WTC11 (cell line): ENCODE measurements at regions not wholly inside any gene's neighbourhood (a gene's known extent, or its start where the extent isn't known, plus 50 kb on each side); places are given as distances from the start of the nearest gene placed in this dataset.

Experiments
- ATAC-seq: fragments of 200-7000 bp; cut with Tn5 transposase; 2 replicates; pipeline ENCODE4 v1.10.0; 2021; ENCODE audit warnings: mild to moderate bottlenecking, moderate library complexity
- CTCF ChIA-PET: fragments of 300-600 bp; sonication (Branson Sonifier 250); formaldehyde crosslinking; loops from one replicate; lab custom pipeline; 2021; ENCODE audit warnings: antibody characterized with exemption; lab: Charles Lee
- POLR2A ChIA-PET: fragments of 350-600 bp; sonication (Branson Sonifier 250); formaldehyde crosslinking; loops from one replicate; lab custom pipeline; 2021; ENCODE audit warnings: antibody characterized with exemption; lab: Charles Lee
- DNase-seq: peaks from one replicate; pipeline ENCODE4 v3.0.0; 2021; ENCODE audit warnings: low spot score
- H3K27ac Mint-ChIP-seq: 2 replicates; pipeline ENCODE4 v1.8.0; 2021; ENCODE audit warnings: mixed read lengths
- H3K27me3 Mint-ChIP-seq: 2 replicates; pipeline ENCODE4 v1.8.0; 2021; ENCODE audit warnings: low read depth, mild to moderate bottlenecking, moderate library complexity, mixed read lengths
- H3K36me3 Mint-ChIP-seq: 2 replicates; pipeline ENCODE4 v1.8.0; 2021; ENCODE audit warnings: mixed read lengths
- H3K4me1 Mint-ChIP-seq: 2 replicates; pipeline ENCODE4 v1.8.0; 2022; ENCODE audit warnings: mixed read lengths
- H3K4me3 Mint-ChIP-seq: 2 replicates; pipeline ENCODE4 v1.8.0; 2021; ENCODE audit warnings: mild to moderate bottlenecking, moderate library complexity, mixed read lengths
- H3K9me3 Mint-ChIP-seq: 2 replicates; pipeline ENCODE4 v1.8.0; 2021; ENCODE audit warnings: mixed read lengths
- GRHL2 ChIP-seq: fragments of 250-450 bp; sonication (Bioruptor Pico); IDR thresholded peaks from 2 replicates; pipeline ENCODE4 v1.8.0; 2022; ENCODE audit warnings: mild to moderate bottlenecking, moderate library complexity; ENCODE audit not compliant: insufficient replicate concordance, severe bottlenecking
- JAZF1 ChIP-seq: fragments of 250-450 bp; sonication (Bioruptor Pico); IDR thresholded peaks from 2 replicates; pipeline ENCODE4 v1.9.0; 2021; ENCODE audit warnings: moderate library complexity, mild to moderate bottlenecking, inconsistent platforms
- KAT7 ChIP-seq: sonication (generic); formaldehyde crosslinking; IDR thresholded peaks from 2 replicates; pipeline ENCODE4 v1.8.1; 2023; ENCODE audit warnings: missing genetic modification reagents, mild to moderate bottlenecking, borderline replicate concordance
- RELA ChIP-seq: sonication (generic); formaldehyde crosslinking; IDR thresholded peaks from 2 replicates; pipeline ENCODE4 v1.8.1; 2022; ENCODE audit warnings: missing genetic modification reagents, mild to moderate bottlenecking, borderline replicate concordance
- TCF7 ChIP-seq: sonication (generic); formaldehyde crosslinking; IDR thresholded peaks from 2 replicates; pipeline ENCODE4 v1.8.0; 2022; ENCODE audit warnings: mild to moderate bottlenecking, low read depth, missing genetic modification reagents, moderate library complexity
- ZNF138 ChIP-seq: sonication (generic); formaldehyde crosslinking; conservative IDR thresholded peaks from 2 replicates; pipeline ENCODE4 v1.8.1; 2022; ENCODE audit warnings: mild to moderate bottlenecking, moderate library complexity, missing genetic modification reagents
- ZNF423 ChIP-seq: fragments of 250-450 bp; sonication (Bioruptor Pico); IDR thresholded peaks from 2 replicates; pipeline ENCODE4 v2.1.2; 2022; ENCODE audit warnings: mild to moderate bottlenecking, moderate library complexity
- TF ChIP-seq, protein P1 (sequence below): sonication (generic); formaldehyde crosslinking; IDR thresholded peaks from 2 replicates; pipeline ENCODE4 v1.8.1; 2023; ENCODE audit warnings: mild to moderate bottlenecking, missing genetic modification reagents, borderline replicate concordance
- TF ChIP-seq, protein P2 (sequence below): sonication (generic); formaldehyde crosslinking; IDR thresholded peaks from 2 replicates; pipeline ENCODE4 v1.8.0; 2022; ENCODE audit warnings: mild to moderate bottlenecking, missing genetic modification reagents
- TF ChIP-seq, protein P3 (sequence below): fragments of 250-450 bp; sonication (Bioruptor Pico); conservative IDR thresholded peaks from 2 replicates; pipeline ENCODE4 v1.9.0; 2021; ENCODE audit warnings: mild to moderate bottlenecking
- TF ChIP-seq, protein P4 (sequence below): fragments of 250-450 bp; sonication (Bioruptor Pico); IDR thresholded peaks from 2 replicates; pipeline ENCODE4 v2.1.2; 2022; ENCODE audit warnings: mild to moderate bottlenecking, moderate library complexity
- TF ChIP-seq, protein P5 (sequence below): sonication (generic); formaldehyde crosslinking; conservative IDR thresholded peaks from 2 replicates; pipeline ENCODE4 v1.8.1; 2022; ENCODE audit warnings: mild to moderate bottlenecking, missing genetic modification reagents
- TF ChIP-seq, protein P6 (sequence below): sonication (generic); formaldehyde crosslinking; IDR thresholded peaks from 2 replicates; pipeline ENCODE4 v1.8.1; 2023; ENCODE audit warnings: mild to moderate bottlenecking, missing genetic modification reagents

DNA sequence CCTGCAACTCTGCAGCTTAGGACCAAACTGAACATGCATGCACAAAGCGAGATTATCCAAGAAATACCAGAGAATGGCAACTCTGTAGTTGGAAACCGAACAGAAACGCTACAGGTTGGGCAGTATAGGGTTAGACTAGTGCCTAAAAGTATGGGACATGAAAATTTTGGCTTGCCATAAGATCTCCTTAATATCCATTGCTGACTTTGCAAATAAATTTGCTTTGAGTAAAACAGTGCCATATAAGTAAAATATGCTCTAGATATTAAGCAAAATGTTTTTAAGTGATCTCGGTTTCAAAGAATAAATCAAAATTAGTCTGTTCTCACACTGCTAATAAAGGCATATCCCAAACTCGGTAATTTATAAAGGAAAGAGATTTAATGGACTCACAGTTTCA, 456.0 kb downstream of the PRDM9 start:
- DNase-seq = no peak
- TF ChIP-seq, protein P1, sequence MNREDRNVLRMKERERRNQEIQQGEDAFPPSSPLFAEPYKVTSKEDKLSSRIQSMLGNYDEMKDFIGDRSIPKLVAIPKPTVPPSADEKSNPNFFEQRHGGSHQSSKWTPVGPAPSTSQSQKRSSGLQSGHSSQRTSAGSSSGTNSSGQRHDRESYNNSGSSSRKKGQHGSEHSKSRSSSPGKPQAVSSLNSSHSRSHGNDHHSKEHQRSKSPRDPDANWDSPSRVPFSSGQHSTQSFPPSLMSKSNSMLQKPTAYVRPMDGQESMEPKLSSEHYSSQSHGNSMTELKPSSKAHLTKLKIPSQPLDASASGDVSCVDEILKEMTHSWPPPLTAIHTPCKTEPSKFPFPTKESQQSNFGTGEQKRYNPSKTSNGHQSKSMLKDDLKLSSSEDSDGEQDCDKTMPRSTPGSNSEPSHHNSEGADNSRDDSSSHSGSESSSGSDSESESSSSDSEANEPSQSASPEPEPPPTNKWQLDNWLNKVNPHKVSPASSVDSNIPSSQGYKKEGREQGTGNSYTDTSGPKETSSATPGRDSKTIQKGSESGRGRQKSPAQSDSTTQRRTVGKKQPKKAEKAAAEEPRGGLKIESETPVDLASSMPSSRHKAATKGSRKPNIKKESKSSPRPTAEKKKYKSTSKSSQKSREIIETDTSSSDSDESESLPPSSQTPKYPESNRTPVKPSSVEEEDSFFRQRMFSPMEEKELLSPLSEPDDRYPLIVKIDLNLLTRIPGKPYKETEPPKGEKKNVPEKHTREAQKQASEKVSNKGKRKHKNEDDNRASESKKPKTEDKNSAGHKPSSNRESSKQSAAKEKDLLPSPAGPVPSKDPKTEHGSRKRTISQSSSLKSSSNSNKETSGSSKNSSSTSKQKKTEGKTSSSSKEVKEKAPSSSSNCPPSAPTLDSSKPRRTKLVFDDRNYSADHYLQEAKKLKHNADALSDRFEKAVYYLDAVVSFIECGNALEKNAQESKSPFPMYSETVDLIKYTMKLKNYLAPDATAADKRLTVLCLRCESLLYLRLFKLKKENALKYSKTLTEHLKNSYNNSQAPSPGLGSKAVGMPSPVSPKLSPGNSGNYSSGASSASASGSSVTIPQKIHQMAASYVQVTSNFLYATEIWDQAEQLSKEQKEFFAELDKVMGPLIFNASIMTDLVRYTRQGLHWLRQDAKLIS (CRISPR knock-in tag) = no peak
- TF ChIP-seq, protein P2, sequence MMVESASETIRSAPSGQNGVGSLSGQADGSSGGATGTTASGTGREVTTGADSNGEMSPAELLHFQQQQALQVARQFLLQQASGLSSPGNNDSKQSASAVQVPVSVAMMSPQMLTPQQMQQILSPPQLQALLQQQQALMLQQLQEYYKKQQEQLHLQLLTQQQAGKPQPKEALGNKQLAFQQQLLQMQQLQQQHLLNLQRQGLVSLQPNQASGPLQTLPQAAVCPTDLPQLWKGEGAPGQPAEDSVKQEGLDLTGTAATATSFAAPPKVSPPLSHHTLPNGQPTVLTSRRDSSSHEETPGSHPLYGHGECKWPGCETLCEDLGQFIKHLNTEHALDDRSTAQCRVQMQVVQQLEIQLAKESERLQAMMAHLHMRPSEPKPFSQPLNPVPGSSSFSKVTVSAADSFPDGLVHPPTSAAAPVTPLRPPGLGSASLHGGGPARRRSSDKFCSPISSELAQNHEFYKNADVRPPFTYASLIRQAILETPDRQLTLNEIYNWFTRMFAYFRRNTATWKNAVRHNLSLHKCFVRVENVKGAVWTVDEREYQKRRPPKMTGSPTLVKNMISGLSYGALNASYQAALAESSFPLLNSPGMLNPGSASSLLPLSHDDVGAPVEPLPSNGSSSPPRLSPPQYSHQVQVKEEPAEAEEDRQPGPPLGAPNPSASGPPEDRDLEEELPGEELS = no peak
- TF ChIP-seq TCF7 = no peak
- TF ChIP-seq, protein P3, sequence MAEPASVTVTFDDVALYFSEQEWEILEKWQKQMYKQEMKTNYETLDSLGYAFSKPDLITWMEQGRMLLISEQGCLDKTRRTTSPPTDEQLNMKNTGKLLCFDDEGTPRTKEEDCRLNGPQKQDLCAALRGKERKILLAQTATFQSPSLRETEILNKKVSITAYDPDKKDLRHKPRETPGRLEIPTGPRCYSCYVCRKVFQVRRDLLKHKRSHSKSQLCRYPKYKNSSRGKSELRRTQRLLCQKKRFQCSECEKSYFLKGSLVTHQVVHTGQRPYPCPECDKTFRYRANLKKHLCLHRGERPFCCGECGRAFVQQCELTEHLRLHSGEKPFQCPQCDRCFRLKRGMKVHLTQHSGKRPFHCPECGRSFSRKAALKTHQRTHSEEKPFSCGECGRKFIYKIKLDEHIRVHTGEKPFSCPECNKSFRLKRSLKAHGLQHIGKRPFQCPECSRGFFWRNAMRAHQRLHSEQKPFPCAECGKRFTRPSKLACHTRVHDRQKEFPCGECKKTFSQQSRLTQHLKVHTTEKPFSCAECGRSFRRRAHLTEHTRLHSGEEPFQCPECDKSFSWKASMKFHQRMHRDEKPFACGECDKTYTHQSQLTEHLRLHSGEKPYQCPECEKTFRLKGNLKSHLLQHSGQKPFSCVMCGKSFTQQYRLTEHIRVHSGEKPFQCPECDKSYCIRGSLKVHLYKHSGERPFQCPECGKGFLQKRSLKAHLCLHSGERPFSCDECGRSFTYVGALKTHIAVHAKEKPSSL (CRISPR knock-in tag) = no peak
- TF ChIP-seq, protein P4, sequence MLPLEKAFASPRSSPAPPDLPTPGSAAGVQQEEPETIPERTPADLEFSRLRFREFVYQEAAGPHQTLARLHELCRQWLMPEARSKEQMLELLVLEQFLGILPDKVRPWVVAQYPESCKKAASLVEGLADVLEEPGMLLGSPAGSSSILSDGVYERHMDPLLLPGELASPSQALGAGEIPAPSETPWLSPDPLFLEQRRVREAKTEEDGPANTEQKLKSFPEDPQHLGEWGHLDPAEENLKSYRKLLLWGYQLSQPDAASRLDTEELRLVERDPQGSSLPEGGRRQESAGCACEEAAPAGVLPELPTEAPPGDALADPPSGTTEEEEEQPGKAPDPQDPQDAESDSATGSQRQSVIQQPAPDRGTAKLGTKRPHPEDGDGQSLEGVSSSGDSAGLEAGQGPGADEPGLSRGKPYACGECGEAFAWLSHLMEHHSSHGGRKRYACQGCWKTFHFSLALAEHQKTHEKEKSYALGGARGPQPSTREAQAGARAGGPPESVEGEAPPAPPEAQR (CRISPR knock-in tag) = no peak
- TF ChIP-seq KAT7 = no peak
- no peak for TF ChIP-seq ZNF138 (CRISPR knock-in tag)
- TF ChIP-seq GRHL2 = no peak
- no peak for TF ChIP-seq ZNF423
- TF ChIP-seq RELA (CRISPR knock-in tag) = no peak
- TF ChIP-seq, protein P5, sequence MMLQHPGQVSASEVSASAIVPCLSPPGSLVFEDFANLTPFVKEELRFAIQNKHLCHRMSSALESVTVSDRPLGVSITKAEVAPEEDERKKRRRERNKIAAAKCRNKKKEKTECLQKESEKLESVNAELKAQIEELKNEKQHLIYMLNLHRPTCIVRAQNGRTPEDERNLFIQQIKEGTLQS = no peak
- TF ChIP-seq JAZF1 (CRISPR knock-in tag) = no peak
- no peaks in the 10 kb centered on the region; the same call in 1 of the 2 replicates for H3K36me3 Mint-ChIP-seq

DNA sequence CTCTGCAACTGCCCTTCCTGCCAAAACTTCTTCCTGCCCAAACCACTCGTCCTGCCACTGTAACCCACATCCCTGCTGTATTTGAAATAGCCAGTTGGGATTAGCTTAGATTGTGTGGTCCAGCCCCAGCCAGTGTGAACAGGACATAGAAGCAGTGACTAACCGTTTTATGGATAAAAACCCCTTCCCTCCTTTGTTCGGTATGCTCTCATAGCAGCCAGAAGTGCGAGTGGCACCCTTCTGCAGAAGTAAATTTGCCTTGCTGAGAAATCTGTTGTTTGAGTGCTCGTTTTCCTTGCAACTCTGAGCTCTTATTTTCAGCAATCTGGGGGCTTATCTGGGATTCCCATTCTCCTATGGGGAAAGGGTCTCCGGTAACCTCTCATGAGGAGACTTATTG, 470.0 kb downstream of the PRDM9 start:
- no peak for ATAC-seq
- ChIA-PET POLR2A (no interaction called here), CTCF (no interaction called here)
- Mint-ChIP-seq H3K27me3 (no peaks in the 10 kb centered on the region), H3K36me3 (peaks cover 40% of the 10 kb centered on the region), H3K4me3 (no peak overlapping the region), H3K4me1 (peaks cover 11% of the 10 kb centered on the region), H3K27ac (no peak overlapping the region), H3K9me3 (peaks cover 56% of the 10 kb centered on the region)
- TF ChIP-seq, protein P6, sequence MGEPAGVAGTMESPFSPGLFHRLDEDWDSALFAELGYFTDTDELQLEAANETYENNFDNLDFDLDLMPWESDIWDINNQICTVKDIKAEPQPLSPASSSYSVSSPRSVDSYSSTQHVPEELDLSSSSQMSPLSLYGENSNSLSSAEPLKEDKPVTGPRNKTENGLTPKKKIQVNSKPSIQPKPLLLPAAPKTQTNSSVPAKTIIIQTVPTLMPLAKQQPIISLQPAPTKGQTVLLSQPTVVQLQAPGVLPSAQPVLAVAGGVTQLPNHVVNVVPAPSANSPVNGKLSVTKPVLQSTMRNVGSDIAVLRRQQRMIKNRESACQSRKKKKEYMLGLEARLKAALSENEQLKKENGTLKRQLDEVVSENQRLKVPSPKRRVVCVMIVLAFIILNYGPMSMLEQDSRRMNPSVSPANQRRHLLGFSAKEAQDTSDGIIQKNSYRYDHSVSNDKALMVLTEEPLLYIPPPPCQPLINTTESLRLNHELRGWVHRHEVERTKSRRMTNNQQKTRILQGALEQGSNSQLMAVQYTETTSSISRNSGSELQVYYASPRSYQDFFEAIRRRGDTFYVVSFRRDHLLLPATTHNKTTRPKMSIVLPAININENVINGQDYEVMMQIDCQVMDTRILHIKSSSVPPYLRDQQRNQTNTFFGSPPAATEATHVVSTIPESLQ = no peak
- no peak for DNase-seq

More for the DNA sequence above, 456.0 kb downstream of the PRDM9 start:
- Mint-ChIP-seq H3K4me3 (no peak overlapping the region), H3K9me3 (peaks cover 42% of the 10 kb centered on the region), H3K27me3 (no peaks in the 10 kb centered on the region), H3K4me1 (no peaks in the 10 kb centered on the region), H3K27ac (no peak overlapping the region)
- POLR2A ChIA-PET = no interaction called here
- CTCF ChIA-PET = no interaction called here
- ATAC-seq = no peak
